ENCODE measurements at regions not wholly inside any gene's neighbourhood (a gene's known extent, or its start where the extent isn't known, plus 50 kb on each side); places are given as distances from the start of the nearest gene placed in this dataset.

- Histone ChIP-seq H4K20me1 (ENCODE audit: insufficient read depth) (no peaks in the 10 kb centered on the region), H3K79me2 (ENCODE audit: insufficient read depth, low read length) (no peaks in the 10 kb centered on the region), H3K27ac (ENCODE audit: low read depth, low read length) (no peak overlapping the region), H3K4me3 (replicated peaks in 1 of 2; ENCODE audit: low read depth in 1 of 2, low read length in 2 of 2) (no peak overlapping the region), H2AFZ (ENCODE audit: low read depth, low read length, poor library complexity, severe bottlenecking) (no peak overlapping the region), H3K9me3 (ENCODE audit: control insufficient read depth in 1 of 2, insufficient read depth in 1 of 2, low read depth in 1 of 2, low read length in 2 of 2) (peaks cover 26 to 27% of the 10 kb centered on the region in 2 experiments; a peak in 2 of 4 replicates), H3K36me3 (ENCODE audit: control insufficient read depth in 1 of 2, insufficient read depth in 2 of 2, low read length in 2 of 2) (no peaks in the 10 kb centered on the region), H3K27me3 (ENCODE audit: insufficient read depth, low read length) (no peaks in the 10 kb centered on the region), H3K9me2 (ENCODE audit: insufficient read depth) (no peaks in the 10 kb centered on the region), H3K4me2 (ENCODE audit: low read length) (no peak overlapping the region), H3K9ac (ENCODE audit: low read length) (no peak overlapping the region), H3K4me1 (ENCODE audit: control insufficient read depth in 1 of 2, insufficient read depth in 2 of 2, low read length in 2 of 2) (no peaks in the 10 kb centered on the region)
- ChIA-PET CTCF (no interaction called here), RAD21 (ENCODE audit: low non-redundant PET in 1 of 2, low total read pairs in 2 of 2, uncharacterized antibody in 2 of 2, unreplicated experiment in 2 of 2) (no interaction called here), POLR2A (no interaction called here)
- BruUV-seq (replicated peaks) = no TSS peak
- ATAC-seq (no peak), DNase-seq (ENCODE audit: low read depth, low spot score) (no peak)
- intact Hi-C loops (cut with micrococcal nuclease) = no loop called here
- TF ChIP-seq ZBTB33 (IDR thresholded peaks at IDR 0.05; ENCODE audit: extremely low read depth, insufficient replicate concordance, low read length) = no peak
- TF ChIP-seq SIN3A (IDR thresholded peaks at IDR 0.05; ENCODE audit: low read depth) = no peak
- no peak for TF ChIP-seq JUND (IDR thresholded peaks at IDR 0.05)
- no peak for TF ChIP-seq EZH2phosphoT487 (IDR thresholded peaks at IDR 0.05; ENCODE audit: borderline replicate concordance)
- TF ChIP-seq EGR1 (IDR thresholded peaks at IDR 0.05; ENCODE audit: low read depth) = no peak
- TF ChIP-seq MAX (IDR thresholded peaks at IDR 0.05) = no peak
- TF ChIP-seq CEBPB (IDR thresholded peaks at IDR 0.05; ENCODE audit: low read depth) = no peak
- TF ChIP-seq POLR2A (IDR thresholded peaks at IDR 0.05; ENCODE audit: borderline replicate concordance, extremely low read depth, insufficient read depth, insufficient read length) = no peak
- TF ChIP-seq ZNF274 (IDR thresholded peaks at IDR 0.05; ENCODE audit: low read depth, low read length) = no peak
- TF ChIP-seq POLR2AphosphoS5 (IDR thresholded peaks at IDR 0.05; ENCODE audit: low read depth, low read length) = no peak
- no peak for TF ChIP-seq YY1 (IDR thresholded peaks at IDR 0.05; ENCODE audit: extremely low read depth, insufficient replicate concordance, low read depth, low read length)
- TF ChIP-seq RAD21 (IDR thresholded peaks at IDR 0.05; ENCODE audit: low read depth) = no peak
- no peak for TF ChIP-seq CTCF (IDR thresholded peaks at IDR 0.05 in 2 of 3, conservative IDR thresholded peaks at IDR 0.05 in 1 of 3; ENCODE audit: borderline replicate concordance in 1 of 3, insufficient read depth in 1 of 3, low read depth in 2 of 3, low read length in 2 of 3)
- no peak for TF ChIP-seq FOSL1 (IDR thresholded peaks at IDR 0.05; ENCODE audit: low read depth)
- TF ChIP-seq EZH2 (IDR thresholded peaks at IDR 0.05) = no peak
- no peak for TF ChIP-seq SP1 (IDR thresholded peaks at IDR 0.05; ENCODE audit: low read depth)
- no peak for TF ChIP-seq ELF1 (IDR thresholded peaks at IDR 0.05; ENCODE audit: borderline replicate concordance, low read depth)
- no peak for TF ChIP-seq TCF7L2 (IDR thresholded peaks at IDR 0.05; ENCODE audit: borderline replicate concordance, extremely low read depth, insufficient read depth, insufficient read length)
These were observed 946.7 kb upstream of the TMPRSS15 start for GRCh38 chr21:19350286-19350685.

Measured in HCT116 (cell line).